Heart right ventricle (tissue), 16 donors: ENCODE measurements at regions not wholly inside any gene's neighbourhood (a gene's known extent, or its start where the extent isn't known, plus 50 kb on each side); places are given as distances from the start of the nearest gene placed in this dataset.

ENCODE experiments used
- ATAC-seq, 8 donors: fragments of 200-7000 bp; cut with Tn5 transposase; one replicate each; pipeline ENCODE4 v1.9.1; 2020; ENCODE audit warnings: mild to moderate bottlenecking in 8 of 8, moderate library complexity in 8 of 8, moderate number of reproducible peaks in 1 of 8
- DNase-seq, 2 donors: peaks; one replicate each; pipeline ENCODE4 v3.0.0-alpha.2; 2020
- H3K27ac ChIP-seq, 10 donors: fragments of 200-600 bp; sonication (generic) in 2 of 10; one replicate each; pipeline versions ENCODE4 v1.5.0 to v1.8.0; 2020 to 2022; ENCODE audit warnings: mild to moderate bottlenecking in 3 of 10
- H3K27me3 ChIP-seq, 7 donors: fragments of 200-600 bp; one replicate each; pipeline ENCODE4 v1.8.0; 2021 to 2022; ENCODE audit warnings: mild to moderate bottlenecking in 2 of 7
- H3K36me3 ChIP-seq, 9 donors: fragments of 200-600 bp; sonication (generic) in 1 of 9; one replicate each; pipeline versions ENCODE4 v1.5.0 to v1.8.0; 2020 to 2022; ENCODE audit warnings: mild to moderate bottlenecking in 2 of 9
- H3K4me1 ChIP-seq, 9 donors: fragments of 200-600 bp; sonication (generic) in 1 of 9; one replicate each; pipeline versions ENCODE4 v1.5.0 to v1.8.0; 2020 to 2022; ENCODE audit warnings: mild to moderate bottlenecking in 4 of 9
- H3K4me3 ChIP-seq, 10 donors: fragments of 200-600 bp; sonication (generic) in 2 of 10; one replicate each; pipeline versions ENCODE4 v1.5.0 to v1.8.0; 2020 to 2022; ENCODE audit warnings: mild to moderate bottlenecking in 7 of 10, moderate library complexity in 2 of 10
- H3K9me3 ChIP-seq, 11 donors: fragments of 200-600 bp in 10 of 11; sonication (generic) in 2 of 11; one replicate each; pipeline versions ENCODE4 v1.5.0 to v1.8.0; 2013 to 2022; ENCODE audit warnings: mild to moderate bottlenecking in 2 of 11, control low read depth in 1 of 11, moderate library complexity in 1 of 11
- CTCF ChIP-seq, 9 donors: fragments of 200-600 bp; sonication (generic) in 2 of 9; IDR thresholded peaks; one replicate each; pipeline versions ENCODE4 v1.5.0 to v1.8.0; 2021 to 2022; ENCODE audit warnings: antibody characterized with exemption in 9 of 9, mild to moderate bottlenecking in 5 of 9, moderate library complexity in 1 of 9
- WGBS, 2 donors: extraction: QIAGEN DNeasy Blood & Tissue Kit; methylation state at CpG; one replicate each; pipeline ENCODE4 v1.1.7; 2013; ENCODE audit warnings: inconsistent platforms in 1 of 2; 5-methylcytosine and 5-hydroxymethylcytosine counted together
- intact Hi-C, 10 donors: fragments of 100-400 bp; cut with DNase I; formaldehyde crosslinking; loops; one replicate each; pipeline versions ENCODE4 v1.11.1 to v1.14.2; 2022
- donor health status: Arrhythmogenic right ventricular cardiomyopathy.
- donor health status: ischemic (EF 13 %, LVEDD 7.1; RV severe dilation, severe dysfunction).
- donor health status: healthy with polysubstance abuse.
- donor health status: DM: no; HTN: yes; CAD: no.
- donor health status: DM: no; HTN: no; CAD: no.
- donor health status: ischemic (EF 25% LVEDD 6.9; RV normal size, moderate dysfunction).
- donor health status: ischemic (EF 25% LVEDD 5.7; RV mildly dilated, moderate dysfunction).
- donor health status: healthy.
- donor health status: DM: yes; HTN: yes; CAD: no.
- donor health status: Ischemic cardiomyopathy.
- donor health status: ischemic (EF 35%, LVEDD 5.7; RV mildly dilated, moderate dysfunction).
- donor health status: nonischemic (EF 11% LVEDD 7.7; RV severe dilation, severe dysfunction).
- donor health status: DM: yes; HTN: yes; CAD: no.
- donor health status: PGD.
- donor health status: ischemic (EF 29% LVEDD 5.4; RV normal size, mild dysfunction).
- donor health status: nonischemic (EF 23%, LVEDD 6.1; RV moderate dilation, normal function).

DNA sequence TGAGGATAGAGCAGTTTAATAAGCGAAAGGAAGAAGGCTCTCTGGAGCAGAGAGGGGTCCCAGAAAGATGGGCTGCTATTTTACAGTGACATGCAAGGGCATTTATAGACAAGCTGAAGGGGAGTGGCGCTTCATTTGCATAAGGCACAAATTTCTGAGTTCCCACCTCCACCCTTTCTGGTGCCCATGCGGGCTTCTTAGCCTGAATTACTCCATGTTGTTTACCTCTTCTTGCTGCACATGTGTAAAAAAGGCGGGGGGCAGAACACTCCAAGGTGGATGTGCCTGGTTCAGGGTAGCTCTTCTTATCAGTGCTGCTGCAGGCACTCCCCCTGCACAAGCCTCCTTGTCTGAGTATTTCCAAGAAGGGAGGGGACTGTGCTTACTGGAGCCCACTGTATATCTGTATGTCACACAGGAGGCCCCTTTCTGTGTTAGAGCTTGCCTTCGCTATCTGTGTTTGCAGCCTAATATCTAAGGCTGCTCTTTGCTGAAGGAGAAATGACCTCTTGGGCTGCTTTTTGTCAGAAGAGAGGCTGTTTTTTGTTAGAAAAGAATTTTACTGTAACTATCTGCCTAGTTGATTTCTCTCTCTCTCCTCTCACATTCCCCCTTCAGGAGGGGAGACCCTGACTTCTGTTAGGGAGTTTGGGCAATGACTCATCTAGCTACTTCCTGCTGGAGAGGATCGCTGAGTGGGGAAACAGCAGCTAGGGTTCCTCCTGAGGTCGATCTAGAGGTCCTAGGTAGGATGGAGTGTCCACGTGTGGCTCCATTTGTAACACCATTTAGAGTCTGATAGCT lies 1057.0 kb upstream of the CNTN5 start:
- Histone ChIP-seq H3K27ac (no peak overlapping the region), H3K27me3 (no peaks in the 10 kb centered on the region), H3K36me3 (no peaks in the 10 kb centered on the region), H3K9me3 (peaks cover 0 to 4% (median 0%) of the 10 kb centered on the region in 11 donors), H3K4me3 (no peak overlapping the region), H3K4me1 (no peaks in the 10 kb centered on the region)
- TF ChIP-seq CTCF (IDR thresholded peaks at IDR 0.05): no peak
- 71 to 77% methylated on average over 8 of the region's 8 CpGs for WGBS, 2 donors
- DNase-seq (no peak), ATAC-seq (no peak)
- intact Hi-C loops: no loop called here

GRCh38 chr11:97964332-97965004 lies 1056.3 kb upstream of the CNTN5 start:
- no peak for DNase-seq
- H3K27ac ChIP-seq: no peak overlapping the region
- ATAC-seq: no peak
- H3K36me3 ChIP-seq: no peaks in the 10 kb centered on the region
- H3K4me1 ChIP-seq: no peaks in the 10 kb centered on the region
- H3K9me3 ChIP-seq: peaks cover 0 to 7% (median 0%) of the 10 kb centered on the region in 11 donors
- no peak overlapping the region for H3K4me3 ChIP-seq
- H3K27me3 ChIP-seq: no peaks in the 10 kb centered on the region
- 93 to 96% methylated on average over 3 of the region's 3 CpGs for WGBS, 2 donors
- intact Hi-C loops: no loop called here
- TF ChIP-seq CTCF (IDR thresholded peaks at IDR 0.05): no peak

DNA sequence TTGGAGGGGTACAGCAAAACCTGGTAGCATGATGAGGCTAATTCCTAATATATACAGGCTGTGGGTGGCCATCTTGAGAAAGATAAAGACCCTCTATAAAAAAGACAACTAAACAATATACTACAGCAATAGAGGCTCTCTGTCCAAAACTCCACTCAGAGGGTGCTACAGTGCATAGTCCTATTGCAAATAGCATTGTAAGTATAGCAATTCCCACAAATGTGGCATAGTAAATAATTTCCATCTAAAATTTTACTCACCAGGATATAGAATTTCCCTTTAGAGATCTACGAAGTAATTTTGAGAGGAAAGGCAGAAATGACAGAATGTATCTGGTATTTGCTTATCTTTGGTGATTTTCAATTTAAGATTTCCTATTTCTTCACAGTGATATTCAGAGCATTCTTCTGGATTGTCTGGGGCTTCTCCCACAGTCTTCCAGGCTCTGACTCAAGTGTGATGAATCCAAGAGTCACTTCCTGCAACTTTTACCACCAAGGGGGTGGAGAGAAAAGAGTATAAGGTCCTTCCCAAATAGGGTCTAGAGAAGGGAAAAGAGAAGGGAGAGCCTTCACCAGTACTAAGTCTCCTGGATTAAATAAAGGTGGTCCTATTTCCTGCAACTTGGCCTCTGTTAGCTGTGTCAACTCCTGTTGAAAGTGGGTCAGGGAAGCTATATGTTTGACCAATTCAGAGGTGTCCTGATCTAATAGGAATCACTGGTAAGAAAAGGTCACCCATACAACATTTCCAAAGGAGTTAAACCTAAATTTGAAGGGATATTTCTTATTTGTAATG lies 1054.7 kb upstream of the CNTN5 start:
- ATAC-seq (peak in 1 of 8 donors; percentile 66), DNase-seq (no peak)
- WGBS, 2 donors: 45 to 63% methylated on average over 1 of the region's 1 CpG
- Histone ChIP-seq H3K4me3 (no peak overlapping the region), H3K9me3 (peaks cover 0 to 7% (median 0%) of the 10 kb centered on the region in 11 donors), H3K36me3 (no peaks in the 10 kb centered on the region), H3K27ac (peak overlapping the region in 1 of 10 donors; percentile 54), H3K27me3 (no peaks in the 10 kb centered on the region), H3K4me1 (no peaks in the 10 kb centered on the region)
- intact Hi-C loops: no loop called here
- TF ChIP-seq CTCF (IDR thresholded peaks at IDR 0.05): no peak

GRCh38 chr11:97966901-97967300 lies 1053.8 kb upstream of the CNTN5 start:
- DNase-seq (no peak), ATAC-seq (no peak)
- no peak for TF ChIP-seq CTCF (IDR thresholded peaks at IDR 0.05)
- H3K36me3 ChIP-seq: no peaks in the 10 kb centered on the region
- 85 to 92% methylated on average over 3 of the region's 3 CpGs for WGBS, 2 donors
- no peak overlapping the region for H3K4me3 ChIP-seq
- intact Hi-C loops: no loop called here
- no peaks in the 10 kb centered on the region for H3K27me3 ChIP-seq
- peak overlapping the region in 1 of 10 donors; percentile 45 for H3K27ac ChIP-seq
- no peaks in the 10 kb centered on the region for H3K4me1 ChIP-seq
- H3K9me3 ChIP-seq: peaks cover 0 to 7% (median 0%) of the 10 kb centered on the region in 11 donors
